Spinal cord (tissue), 9 donors: ENCODE measurements at regions not wholly inside any gene's neighbourhood (a gene's known extent, or its start where the extent isn't known, plus 50 kb on each side); places are given as distances from the start of the nearest gene placed in this dataset.

Experiments
- DNase-seq, 6 donors: peaks; one replicate each; pipeline versions ENCODE4 v3.0.0 to v3.0.0-alpha.2; 2013 to 2015; ENCODE audit warnings: low spot score in 6 of 6, low read depth in 4 of 6
- H3K27ac ChIP-seq: one replicate; pipeline ENCODE4 v1.5.1; 2013; ENCODE audit warnings: low read depth, low read length, control low read depth
- H3K27me3 ChIP-seq: one replicate; pipeline ENCODE4 v1.6.1; 2013; ENCODE audit warnings: low read length; ENCODE audit not compliant: control insufficient read depth, insufficient read depth
- H3K36me3 ChIP-seq: one replicate; pipeline ENCODE4 v1.6.1; 2013; ENCODE audit warnings: low read length; ENCODE audit not compliant: control insufficient read depth, insufficient read depth
- H3K4me1 ChIP-seq: one replicate; pipeline ENCODE4 v1.6.1; 2013; ENCODE audit warnings: low read length; ENCODE audit not compliant: control insufficient read depth, insufficient read depth
- H3K4me3 ChIP-seq: one replicate; pipeline ENCODE4 v1.5.1; 2013; ENCODE audit warnings: low read depth, low read length, control low read depth
- H3K9me3 ChIP-seq: one replicate; pipeline ENCODE4 v1.6.1; 2013; ENCODE audit warnings: low read length; ENCODE audit not compliant: control insufficient read depth, insufficient read depth
- WGBS: methylation state at CpG from one replicate; pipeline ENCODE4 v1.1.5; 2013; ENCODE audit warnings: missing lambda C conversion rate; ENCODE audit not compliant: insufficient coverage; 5-methylcytosine and 5-hydroxymethylcytosine counted together
- donor health status: healthy.

DNA sequence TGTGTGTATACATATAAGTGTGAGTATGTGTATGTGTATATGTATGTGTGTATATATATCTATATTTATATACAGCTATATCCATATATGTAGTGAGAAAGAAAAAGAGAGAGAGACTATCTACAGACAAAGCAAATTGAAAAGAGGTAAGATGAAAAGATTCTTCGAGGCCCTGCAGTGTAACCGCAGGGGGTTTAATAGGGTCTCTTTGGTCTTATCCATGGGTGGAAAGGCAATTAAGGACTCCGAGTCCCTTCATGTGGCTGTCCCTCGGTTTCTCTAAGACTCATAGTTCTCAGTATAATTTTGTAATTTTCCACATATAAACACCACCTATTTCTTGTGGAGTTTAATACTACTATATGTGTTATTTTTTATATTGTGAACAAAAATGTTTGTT, 50.6 kb upstream of the JAZF1 start:
- no peak overlapping the region for H3K27ac ChIP-seq
- H3K4me3 ChIP-seq = no peak overlapping the region
- no peaks in the 10 kb centered on the region for H3K36me3 ChIP-seq
- no peaks in the 10 kb centered on the region for H3K4me1 ChIP-seq
- no peaks in the 10 kb centered on the region for H3K27me3 ChIP-seq
- no peaks in the 10 kb centered on the region for H3K9me3 ChIP-seq
- WGBS = 40% methylated on average over 1 of the region's 4 CpGs
- DNase-seq = peak in 1 of 6 donors; percentile 15

- H3K27ac ChIP-seq = no peak overlapping the region
- no peak for DNase-seq
- H3K9me3 ChIP-seq = no peaks in the 10 kb centered on the region
- 97% methylated on average over 2 of the region's 4 CpGs for WGBS
- H3K27me3 ChIP-seq = no peaks in the 10 kb centered on the region
- no peaks in the 10 kb centered on the region for H3K36me3 ChIP-seq
- no peak overlapping the region for H3K4me3 ChIP-seq
- H3K4me1 ChIP-seq = no peaks in the 10 kb centered on the region
These were observed 56.0 kb upstream of the JAZF1 start for GRCh38 chr7:28236560-28236959.

- Histone ChIP-seq H3K27ac (no peak overlapping the region), H3K27me3 (no peaks in the 10 kb centered on the region), H3K4me1 (no peaks in the 10 kb centered on the region), H3K36me3 (no peaks in the 10 kb centered on the region), H3K4me3 (no peak overlapping the region), H3K9me3 (no peaks in the 10 kb centered on the region)
- 94% methylated on average over 4 of the region's 5 CpGs for WGBS
- no peak for DNase-seq
These were observed 56.8 kb upstream of the JAZF1 start for GRCh38 chr7:28237363-28237762.

DNA sequence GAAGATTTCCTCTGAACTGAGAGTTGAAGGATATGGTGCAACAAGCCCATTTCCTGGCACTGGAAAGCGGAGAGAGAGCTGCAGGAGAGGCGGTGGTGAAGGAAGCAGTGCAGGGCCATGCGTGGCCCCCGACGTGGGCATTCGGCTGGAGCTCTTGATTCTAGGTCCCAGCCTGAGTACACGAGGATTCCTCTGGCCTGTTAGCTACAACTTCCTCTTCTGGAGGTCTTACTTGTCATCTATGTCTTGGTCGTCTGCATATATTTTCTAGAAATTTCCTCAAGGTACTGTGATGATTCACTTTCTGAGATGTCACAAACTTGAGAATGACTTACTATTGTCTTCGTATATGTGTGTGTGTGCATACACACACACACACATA, 59.2 kb upstream of the JAZF1 start:
- Histone ChIP-seq H3K27ac (no peak overlapping the region), H3K27me3 (no peaks in the 10 kb centered on the region), H3K9me3 (no peaks in the 10 kb centered on the region), H3K36me3 (no peaks in the 10 kb centered on the region), H3K4me3 (no peak overlapping the region), H3K4me1 (no peaks in the 10 kb centered on the region)
- DNase-seq = no peak
- WGBS = 88% methylated on average over 7 of the region's 9 CpGs

- no peaks in the 10 kb centered on the region for H3K36me3 ChIP-seq
- no peak for DNase-seq
- WGBS = 83% methylated on average over 5 of the region's 5 CpGs
These were observed 59.9 kb upstream of the JAZF1 start for GRCh38 chr7:28240481-28240880.

GRCh38 chr7:28243861-28244260, 63.3 kb upstream of the JAZF1 start:
- Histone ChIP-seq H3K4me3 (no peak overlapping the region), H3K27me3 (no peaks in the 10 kb centered on the region), H3K36me3 (no peaks in the 10 kb centered on the region), H3K9me3 (peaks cover 1% of the 10 kb centered on the region), H3K27ac (no peak overlapping the region), H3K4me1 (no peaks in the 10 kb centered on the region)
- no peak for DNase-seq
- 94% methylated on average over 5 of the region's 5 CpGs for WGBS

More at GRCh38 chr7:28240481-28240880, 59.9 kb upstream of the JAZF1 start:
- H3K9me3 ChIP-seq = no peaks in the 10 kb centered on the region
- H3K4me3 ChIP-seq = no peak overlapping the region
- no peaks in the 10 kb centered on the region for H3K4me1 ChIP-seq
- no peaks in the 10 kb centered on the region for H3K27me3 ChIP-seq
- no peak overlapping the region for H3K27ac ChIP-seq

GRCh38 chr7:28245123-28245878, 64.7 kb upstream of the JAZF1 start:
- 90% methylated on average over 2 of the region's 9 CpGs for WGBS
- Histone ChIP-seq H3K27ac (no peak overlapping the region), H3K4me1 (no peaks in the 10 kb centered on the region), H3K27me3 (no peaks in the 10 kb centered on the region), H3K36me3 (no peaks in the 10 kb centered on the region), H3K9me3 (peaks cover 2% of the 10 kb centered on the region), H3K4me3 (no peak overlapping the region)
- no peak for DNase-seq

DNA sequence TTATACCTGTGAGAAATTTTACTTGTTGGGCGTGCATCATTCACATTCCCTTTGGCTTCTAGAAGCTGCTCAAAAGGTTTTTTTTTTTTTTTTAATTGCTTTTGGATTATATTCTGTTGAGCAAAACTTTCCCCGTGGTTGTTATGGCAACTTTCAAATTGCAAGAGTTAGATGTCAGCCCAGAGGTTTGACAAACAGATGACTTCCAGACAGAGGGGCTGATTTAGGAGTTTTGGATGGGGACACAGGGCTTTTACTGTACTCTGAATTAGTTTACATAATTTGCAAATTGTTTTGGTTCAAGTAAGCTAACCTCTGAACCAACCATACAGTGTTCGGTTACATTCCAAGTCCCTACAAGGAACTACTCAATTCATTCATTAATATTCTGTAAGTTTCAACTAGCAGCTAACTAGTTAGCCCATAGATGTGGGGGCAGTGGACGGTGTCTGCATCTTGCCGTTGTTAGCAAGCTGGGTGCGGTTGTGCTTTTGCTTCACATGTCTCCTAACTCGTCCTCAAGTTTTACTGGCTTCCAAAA, 66.4 kb upstream of the JAZF1 start:
- 77% methylated on average over 5 of the region's 7 CpGs for WGBS
- Histone ChIP-seq H3K36me3 (no peaks in the 10 kb centered on the region), H3K4me1 (no peaks in the 10 kb centered on the region), H3K27me3 (no peaks in the 10 kb centered on the region), H3K27ac (no peak overlapping the region), H3K9me3 (peaks cover 2% of the 10 kb centered on the region), H3K4me3 (no peak overlapping the region)
- no peak for DNase-seq

DNA sequence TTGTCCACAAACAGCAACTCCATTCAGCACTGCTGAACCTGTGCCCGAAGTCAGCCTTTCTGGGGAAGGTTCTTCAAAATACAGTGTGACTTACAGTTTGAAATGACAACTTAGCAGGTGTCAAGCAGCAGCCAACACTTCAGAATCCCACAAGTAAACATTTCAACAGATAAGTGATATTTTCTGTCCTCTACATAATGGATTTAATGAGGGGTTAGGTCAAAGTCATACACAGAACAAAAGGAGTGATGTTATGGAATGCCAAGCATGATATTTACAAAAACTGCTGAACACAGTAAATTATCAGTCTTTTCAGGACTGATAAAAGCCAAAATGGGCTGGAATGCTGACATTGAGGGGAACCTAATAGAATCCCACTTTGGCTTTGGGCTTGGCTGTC, 77.6 kb upstream of the JAZF1 start:
- Histone ChIP-seq H3K27me3 (peaks cover 2% of the 10 kb centered on the region), H3K4me3 (no peak overlapping the region), H3K36me3 (no peaks in the 10 kb centered on the region), H3K27ac (no peak overlapping the region), H3K4me1 (no peaks in the 10 kb centered on the region), H3K9me3 (no peaks in the 10 kb centered on the region)
- WGBS = no CpG with 5 or more reads among the region's 1 CpG
- no peak for DNase-seq

DNA sequence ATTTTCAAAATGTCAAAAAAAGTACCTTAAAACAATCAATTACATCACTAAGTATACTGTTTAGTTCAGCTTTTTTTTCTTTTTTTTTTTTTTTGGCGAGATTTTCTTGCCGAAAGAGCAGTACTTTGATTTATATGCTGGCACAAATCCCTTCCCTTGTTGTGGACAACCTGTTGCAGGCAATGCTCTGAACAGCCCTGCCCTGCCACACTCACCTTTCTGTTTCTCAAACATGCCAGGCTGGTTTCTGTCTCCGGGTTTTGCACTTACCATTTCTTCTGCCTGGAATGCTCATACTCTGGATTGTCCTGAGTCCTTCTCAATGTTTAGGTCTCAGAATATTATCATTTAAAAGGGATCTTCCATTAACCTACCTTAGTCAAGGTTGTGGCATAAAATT, 80.4 kb upstream of the JAZF1 start:
- no peak for DNase-seq
- Histone ChIP-seq H3K9me3 (no peaks in the 10 kb centered on the region), H3K27me3 (peaks cover 2% of the 10 kb centered on the region), H3K4me1 (no peaks in the 10 kb centered on the region), H3K27ac (no peak overlapping the region), H3K36me3 (no peaks in the 10 kb centered on the region), H3K4me3 (no peak overlapping the region)
- 89% methylated on average over 1 of the region's 3 CpGs for WGBS
